ENCODE measurements at regions not wholly inside any gene's neighbourhood (a gene's known extent, or its start where the extent isn't known, plus 50 kb on each side); places are given as distances from the start of the nearest gene placed in this dataset.

DNA sequence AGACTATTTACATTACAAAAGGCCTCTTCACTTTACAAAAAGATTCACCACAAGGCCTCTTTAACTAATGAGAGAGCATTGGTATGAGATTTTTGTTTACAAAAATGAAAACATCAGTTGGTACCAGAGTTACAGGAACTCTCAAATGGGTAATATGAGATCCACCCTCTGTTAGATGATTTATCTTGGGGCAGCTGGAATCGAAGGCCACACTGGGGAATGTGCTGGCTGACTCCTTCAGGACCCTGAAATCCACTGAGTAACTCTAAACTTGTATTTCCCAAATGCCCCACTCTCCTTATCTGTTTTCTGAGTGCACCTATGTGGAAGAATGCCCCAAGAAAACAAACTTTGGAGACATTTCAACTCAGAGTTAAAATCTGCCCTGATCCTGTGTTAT lies 232.9 kb upstream of the F9 start:
- Histone ChIP-seq H3K9me2 (ENCODE audit: insufficient read depth) (no peaks in the 10 kb centered on the region), H4K20me1 (ENCODE audit: insufficient read depth) (no peaks in the 10 kb centered on the region), H3K4me2 (ENCODE audit: low read length) (no peak overlapping the region), H3K9ac (ENCODE audit: low read length) (no peak overlapping the region), H3K79me2 (ENCODE audit: insufficient read depth, low read length) (no peaks in the 10 kb centered on the region), H3K27me3 (ENCODE audit: insufficient read depth, low read length) (no peaks in the 10 kb centered on the region), H3K36me3 (ENCODE audit: control insufficient read depth in 1 of 2, insufficient read depth in 2 of 2, low read length in 2 of 2) (no peaks in the 10 kb centered on the region), H3K4me1 (ENCODE audit: control insufficient read depth in 1 of 2, insufficient read depth in 2 of 2, low read length in 2 of 2) (no peaks in the 10 kb centered on the region), H3K9me3 (ENCODE audit: control insufficient read depth in 1 of 2, insufficient read depth in 1 of 2, low read depth in 1 of 2, low read length in 2 of 2) (no peaks in the 10 kb centered on the region), H3K4me3 (replicated peaks in 1 of 2; ENCODE audit: low read depth in 1 of 2, low read length in 2 of 2) (no peak overlapping the region), H3K27ac (ENCODE audit: low read depth, low read length) (no peak overlapping the region), H2AFZ (ENCODE audit: low read depth, low read length, poor library complexity, severe bottlenecking) (no peak overlapping the region)
- no peak for DNase-seq (ENCODE audit: low read depth, low spot score)
- no TSS peak for BruUV-seq (replicated peaks)
- ATAC-seq: no peak
- TF ChIP-seq, protein P1, sequence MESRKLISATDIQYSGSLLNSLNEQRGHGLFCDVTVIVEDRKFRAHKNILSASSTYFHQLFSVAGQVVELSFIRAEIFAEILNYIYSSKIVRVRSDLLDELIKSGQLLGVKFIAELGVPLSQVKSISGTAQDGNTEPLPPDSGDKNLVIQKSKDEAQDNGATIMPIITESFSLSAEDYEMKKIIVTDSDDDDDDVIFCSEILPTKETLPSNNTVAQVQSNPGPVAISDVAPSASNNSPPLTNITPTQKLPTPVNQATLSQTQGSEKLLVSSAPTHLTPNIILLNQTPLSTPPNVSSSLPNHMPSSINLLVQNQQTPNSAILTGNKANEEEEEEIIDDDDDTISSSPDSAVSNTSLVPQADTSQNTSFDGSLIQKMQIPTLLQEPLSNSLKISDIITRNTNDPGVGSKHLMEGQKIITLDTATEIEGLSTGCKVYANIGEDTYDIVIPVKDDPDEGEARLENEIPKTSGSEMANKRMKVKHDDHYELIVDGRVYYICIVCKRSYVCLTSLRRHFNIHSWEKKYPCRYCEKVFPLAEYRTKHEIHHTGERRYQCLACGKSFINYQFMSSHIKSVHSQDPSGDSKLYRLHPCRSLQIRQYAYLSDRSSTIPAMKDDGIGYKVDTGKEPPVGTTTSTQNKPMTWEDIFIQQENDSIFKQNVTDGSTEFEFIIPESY (IDR thresholded peaks at IDR 0.05; ENCODE audit: extremely low read depth, insufficient replicate concordance, low read length): no peak
- TF ChIP-seq REST (IDR thresholded peaks at IDR 0.05; ENCODE audit: low read depth): no peak
- no peak for TF ChIP-seq SIN3A (IDR thresholded peaks at IDR 0.05; ENCODE audit: low read depth)
- TF ChIP-seq TCF7L2 (IDR thresholded peaks at IDR 0.05; ENCODE audit: borderline replicate concordance, extremely low read depth, insufficient read depth, insufficient read length): no peak
- no peak for TF ChIP-seq POLR2A (IDR thresholded peaks at IDR 0.05; ENCODE audit: borderline replicate concordance, extremely low read depth, insufficient read depth, insufficient read length)
- TF ChIP-seq CEBPB (IDR thresholded peaks at IDR 0.05; ENCODE audit: low read depth): no peak
- TF ChIP-seq, protein P2, sequence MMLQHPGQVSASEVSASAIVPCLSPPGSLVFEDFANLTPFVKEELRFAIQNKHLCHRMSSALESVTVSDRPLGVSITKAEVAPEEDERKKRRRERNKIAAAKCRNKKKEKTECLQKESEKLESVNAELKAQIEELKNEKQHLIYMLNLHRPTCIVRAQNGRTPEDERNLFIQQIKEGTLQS (IDR thresholded peaks at IDR 0.05): no peak
- no peak for TF ChIP-seq JUND (IDR thresholded peaks at IDR 0.05)
- no peak for TF ChIP-seq FOSL1 (IDR thresholded peaks at IDR 0.05; ENCODE audit: low read depth)
- no peak for TF ChIP-seq ZNF274 (IDR thresholded peaks at IDR 0.05; ENCODE audit: low read depth, low read length)
- intact Hi-C loops (cut with micrococcal nuclease): no loop called here
- POLR2A ChIA-PET: no interaction called here
- CTCF ChIA-PET: no interaction called here
- RAD21 ChIA-PET (ENCODE audit: low non-redundant PET in 1 of 2, low total read pairs in 2 of 2, uncharacterized antibody in 2 of 2, unreplicated experiment in 2 of 2): interaction anchor here in 1 of 2 experiments (0.7 kb wide), 1 partner anchor 676 kb away, joined by 3 read pairs; no protein-coding TSS in a partner anchor

Data from HCT116 (cell line).